Prostate gland (tissue), 2 donors: ENCODE measurements at regions not wholly inside any gene's neighbourhood (a gene's known extent, or its start where the extent isn't known, plus 50 kb on each side); places are given as distances from the start of the nearest gene placed in this dataset.
"Not testable (repeated sequence)": the region's sequence is repeated elsewhere in the genome, so short reads cannot be mapped to it uniquely, and the experiment has no call there.

Experiments
- DNase-seq: peaks from one replicate; pipeline ENCODE4 v3.0.0-alpha.2; 2019; ENCODE audit warnings: low spot score
- H3K27ac ChIP-seq, 2 donors: fragments of 200-600 bp; sonication (generic); 2 replicates each; pipeline ENCODE4 v1.5.1; 2017 to 2019
- H3K27me3 ChIP-seq: fragments of 200-600 bp; sonication (generic); replicated peaks from 2 replicates; pipeline ENCODE4 v1.5.1; 2019; ENCODE audit not compliant: insufficient read depth
- H3K36me3 ChIP-seq, 2 donors: fragments of 200-600 bp; sonication (generic); 1 replicate in 1 of 2; 2 replicates in 1 of 2; pipeline versions ENCODE4 v1.5.1 to v1.8.1; 2017 to 2019
- H3K4me1 ChIP-seq: fragments of 200-600 bp; sonication (generic); replicated peaks from 2 replicates; pipeline ENCODE4 v1.5.1; 2019
- H3K4me3 ChIP-seq, 2 donors: fragments of 200-600 bp; sonication (generic); 2 replicates each; pipeline ENCODE4 v1.5.1; 2017 to 2019
- H3K9me3 ChIP-seq: fragments of 200-600 bp; sonication (generic); 2 replicates; pipeline ENCODE4 v1.5.1; 2017
- POLR2A ChIP-seq: fragments of 450-650 bp; IDR thresholded peaks from one replicate; pipeline ENCODE4 v1.6.1; 2016; ENCODE audit warnings: antibody characterized with exemption, mild to moderate bottlenecking
- POLR2AphosphoS5 ChIP-seq: sonication (generic); formaldehyde crosslinking; IDR thresholded peaks from one replicate; pipeline ENCODE4 v1.6.1; 2017; ENCODE audit warnings: antibody characterized with exemption
- WGBS: methylation state at CpG from one replicate; pipeline ENCODE4 v1.1.5; 2018; 5-methylcytosine and 5-hydroxymethylcytosine counted together
- intact Hi-C: fragments of 100-400 bp; cut with DNase I; formaldehyde crosslinking; loops from one replicate; pipeline ENCODE4 v1.14.2; 2022
- TF ChIP-seq, protein P1 (sequence below), 4 experiments: fragments of 200-600 bp in 2 of 4; fragments of 450-650 bp in 2 of 4; sonication (generic) in 2 of 4; IDR thresholded peaks; 1 replicate in 3 of 4; 2 replicates in 1 of 4; pipeline ENCODE4 v1.5.1; 2016 to 2019; ENCODE audit warnings: antibody characterized with exemption in 4 of 4, mild to moderate bottlenecking in 2 of 4, moderate library complexity in 2 of 4

DNA sequence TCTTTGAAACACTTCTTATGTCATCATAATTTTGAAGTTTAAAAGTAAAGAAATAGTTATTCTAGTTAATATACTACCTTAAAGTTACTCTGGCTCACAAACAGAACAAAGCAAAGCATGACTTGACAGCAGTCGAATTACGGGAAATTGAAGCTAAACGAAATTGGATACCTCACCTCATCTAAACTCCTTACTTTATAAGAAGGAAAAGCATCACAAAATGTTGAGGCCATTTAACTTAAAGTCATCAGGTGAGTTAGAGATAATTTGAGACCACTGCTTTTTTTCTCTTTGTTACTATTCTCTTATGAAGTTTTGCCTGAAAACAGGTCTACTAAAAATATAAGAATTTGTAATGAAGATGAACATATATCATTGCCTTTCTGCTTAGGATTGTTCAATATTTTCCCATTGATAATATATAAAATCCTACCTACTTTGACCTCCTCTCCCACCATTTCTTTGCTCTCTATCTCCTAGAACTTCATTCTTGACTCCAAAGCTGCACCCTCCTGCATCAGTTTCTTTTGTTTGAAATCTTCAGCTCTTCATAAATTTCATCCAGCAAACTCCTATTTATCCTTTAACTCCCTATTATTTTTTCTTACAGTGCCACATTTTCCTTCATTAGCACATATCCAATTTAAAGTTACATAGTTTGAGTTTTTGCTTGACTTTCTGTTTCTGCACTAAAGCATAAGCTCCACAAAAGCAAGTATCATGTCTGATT is 510.7 kb upstream of the ZNF337 start:
- Histone ChIP-seq H3K27me3 (peaks cover 19% of the 10 kb centered on the region), H3K4me3 (no peak overlapping the region), H3K4me1 (no peaks in the 10 kb centered on the region), H3K9me3 (no peaks in the 10 kb centered on the region), H3K27ac (no peak overlapping the region), H3K36me3 (no peaks in the 10 kb centered on the region)
- TF ChIP-seq POLR2AphosphoS5 (no peak), POLR2A (no peak)
- TF ChIP-seq, protein P1, sequence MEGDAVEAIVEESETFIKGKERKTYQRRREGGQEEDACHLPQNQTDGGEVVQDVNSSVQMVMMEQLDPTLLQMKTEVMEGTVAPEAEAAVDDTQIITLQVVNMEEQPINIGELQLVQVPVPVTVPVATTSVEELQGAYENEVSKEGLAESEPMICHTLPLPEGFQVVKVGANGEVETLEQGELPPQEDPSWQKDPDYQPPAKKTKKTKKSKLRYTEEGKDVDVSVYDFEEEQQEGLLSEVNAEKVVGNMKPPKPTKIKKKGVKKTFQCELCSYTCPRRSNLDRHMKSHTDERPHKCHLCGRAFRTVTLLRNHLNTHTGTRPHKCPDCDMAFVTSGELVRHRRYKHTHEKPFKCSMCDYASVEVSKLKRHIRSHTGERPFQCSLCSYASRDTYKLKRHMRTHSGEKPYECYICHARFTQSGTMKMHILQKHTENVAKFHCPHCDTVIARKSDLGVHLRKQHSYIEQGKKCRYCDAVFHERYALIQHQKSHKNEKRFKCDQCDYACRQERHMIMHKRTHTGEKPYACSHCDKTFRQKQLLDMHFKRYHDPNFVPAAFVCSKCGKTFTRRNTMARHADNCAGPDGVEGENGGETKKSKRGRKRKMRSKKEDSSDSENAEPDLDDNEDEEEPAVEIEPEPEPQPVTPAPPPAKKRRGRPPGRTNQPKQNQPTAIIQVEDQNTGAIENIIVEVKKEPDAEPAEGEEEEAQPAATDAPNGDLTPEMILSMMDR (IDR thresholded peaks at IDR 0.05) = no peak
- DNase-seq = no peak
- WGBS = 35% methylated on average over 3 of the region's 3 CpGs
- intact Hi-C loops = no loop called here

DNA sequence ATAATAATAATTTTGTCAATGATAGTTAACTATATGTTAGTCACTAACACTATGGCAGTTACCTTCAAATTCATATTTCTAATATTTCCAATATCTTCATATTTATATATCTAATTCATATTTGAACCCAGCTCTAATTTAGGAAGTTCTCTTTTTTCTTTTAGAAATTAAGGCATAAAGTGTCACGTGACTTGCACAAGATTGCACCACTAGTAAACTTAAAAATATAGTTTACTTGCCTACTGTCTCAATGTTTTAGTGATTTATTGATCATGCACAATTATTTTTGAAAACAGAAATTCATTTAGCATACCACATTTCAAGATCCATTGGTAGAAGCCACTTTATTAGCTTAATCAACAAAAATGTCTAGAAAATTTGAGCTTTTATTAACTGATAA is 508.7 kb upstream of the ZNF337 start:
- Histone ChIP-seq H3K9me3 (no peaks in the 10 kb centered on the region), H3K27me3 (peaks cover 19% of the 10 kb centered on the region), H3K27ac (no peak overlapping the region), H3K4me3 (no peak overlapping the region), H3K36me3 (no peaks in the 10 kb centered on the region), H3K4me1 (no peaks in the 10 kb centered on the region)
- intact Hi-C loops = no loop called here
- no peak for DNase-seq
- TF ChIP-seq POLR2A (no peak), POLR2AphosphoS5 (no peak)
- TF ChIP-seq, protein P1 (IDR thresholded peaks at IDR 0.05) = no peak
- WGBS = 24% methylated on average over 1 of the region's 1 CpG

DNA sequence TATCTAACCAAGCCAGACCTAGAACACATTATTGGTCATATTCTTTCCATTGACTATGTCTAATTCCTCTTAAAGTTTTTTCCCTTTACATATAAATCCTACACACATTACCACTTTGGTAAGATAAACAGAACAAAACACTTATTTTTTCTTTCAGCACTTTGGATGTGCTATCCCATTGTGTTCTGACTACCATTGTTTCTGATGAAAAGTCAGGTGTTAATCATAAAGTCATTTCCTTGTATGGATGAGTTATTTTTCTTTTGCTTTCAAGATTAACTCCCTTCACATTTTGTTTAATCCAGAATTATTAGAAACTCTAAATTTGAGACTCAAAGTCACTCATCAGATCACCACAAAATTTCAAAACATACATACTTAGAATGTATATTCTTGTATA is 504.4 kb upstream of the ZNF337 start:
- H3K36me3 ChIP-seq, H3K27ac ChIP-seq, H3K9me3 ChIP-seq, H3K4me1 ChIP-seq, intact Hi-C loops, H3K4me3 ChIP-seq, DNase-seq, H3K27me3 ChIP-seq: not testable (repeated sequence)

DNA sequence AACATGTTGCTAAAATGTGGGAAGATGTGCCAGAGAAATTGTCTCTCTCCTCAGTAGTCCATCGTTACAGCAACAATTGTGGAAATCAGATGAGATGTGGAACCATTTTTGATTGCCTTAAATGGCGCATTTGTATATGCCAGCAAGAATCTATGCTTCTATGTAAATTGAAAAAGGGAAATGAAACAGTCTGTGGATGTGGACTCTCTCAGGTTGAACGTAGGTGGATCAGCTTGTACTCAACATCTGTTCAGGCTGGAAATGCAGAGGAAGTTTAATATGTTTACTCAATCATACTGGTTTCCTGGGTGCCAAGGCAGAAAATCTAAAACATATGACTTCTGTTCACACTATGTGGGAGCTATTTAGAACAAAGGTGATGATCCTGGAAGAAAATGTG is 490.7 kb upstream of the ZNF337 start:
- H3K9me3 ChIP-seq, H3K36me3 ChIP-seq, H3K27me3 ChIP-seq, H3K4me1 ChIP-seq, H3K27ac ChIP-seq, H3K4me3 ChIP-seq, DNase-seq, intact Hi-C loops: not testable (repeated sequence)
- 76% methylated on average over 3 of the region's 3 CpGs for WGBS

DNA sequence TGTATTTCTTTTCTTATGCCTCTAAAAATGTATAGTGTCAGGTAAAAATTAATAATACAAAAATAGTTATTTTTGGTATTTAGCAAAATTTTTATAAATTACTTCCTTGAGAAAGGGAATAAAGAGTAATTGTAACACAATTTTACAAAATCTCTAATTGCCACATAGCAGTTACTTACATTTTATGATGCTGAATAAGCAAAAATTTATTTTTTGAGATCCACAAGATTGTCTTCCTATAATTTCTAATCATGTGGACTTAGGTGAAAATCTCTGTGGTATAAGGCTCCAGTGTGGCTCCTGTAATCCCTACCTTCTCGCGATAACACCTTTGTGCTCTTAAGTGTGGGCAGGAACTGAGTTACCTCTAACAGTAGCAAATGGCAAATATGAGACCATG is 487.1 kb upstream of the ZNF337 start:
- H3K9me3 ChIP-seq = not testable (repeated sequence)

DNA sequence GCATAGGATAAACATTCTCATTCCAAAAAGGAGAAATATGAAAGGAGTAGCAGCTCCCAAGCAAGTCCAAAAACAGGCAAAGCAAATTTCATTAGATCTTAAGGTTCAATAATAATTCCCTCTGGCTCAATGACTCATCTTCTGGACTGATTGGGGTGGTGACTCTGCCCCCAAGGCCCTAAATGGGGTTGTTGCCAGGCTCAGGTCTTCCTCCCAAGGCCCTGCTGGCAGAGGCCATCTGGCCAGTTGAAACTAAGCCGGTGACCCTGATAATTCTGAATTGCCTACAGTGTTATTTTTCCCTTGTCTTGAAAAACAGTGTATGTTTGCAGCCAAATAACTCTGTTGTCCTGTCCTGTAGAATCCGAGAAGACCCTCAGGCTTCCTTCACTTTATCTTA is 484.7 kb upstream of the ZNF337 start:
- H3K4me1 ChIP-seq, H3K9me3 ChIP-seq, H3K4me3 ChIP-seq, H3K27me3 ChIP-seq, DNase-seq, intact Hi-C loops, H3K27ac ChIP-seq, H3K36me3 ChIP-seq: not testable (repeated sequence)
- 80% methylated on average over 2 of the region's 2 CpGs for WGBS

More for the DNA sequence above, 487.1 kb upstream of the ZNF337 start:
- H3K36me3 ChIP-seq, intact Hi-C loops, H3K4me3 ChIP-seq, H3K27ac ChIP-seq, H3K27me3 ChIP-seq, H3K4me1 ChIP-seq, DNase-seq: not testable (repeated sequence)
- 96% methylated on average over 2 of the region's 2 CpGs for WGBS

DNA sequence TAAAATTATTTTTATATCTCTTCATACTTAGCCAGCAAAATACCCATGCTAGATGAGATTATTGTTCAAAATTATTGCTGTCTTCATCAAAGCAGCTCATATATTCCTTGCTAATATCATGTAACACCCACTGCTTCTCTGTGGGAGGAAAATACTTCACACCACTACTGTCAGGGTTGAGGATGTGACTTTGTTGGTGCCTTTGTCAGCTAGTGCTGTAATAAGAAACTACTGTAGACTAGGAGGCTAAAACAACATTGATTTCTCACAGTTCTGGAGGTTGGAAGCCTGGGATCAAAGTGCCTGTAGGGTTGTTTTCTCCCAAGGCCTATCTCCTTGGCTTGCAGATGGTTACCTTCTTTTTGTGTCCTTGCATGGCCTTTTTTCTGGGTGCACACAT is 475.2 kb upstream of the ZNF337 start:
- intact Hi-C loops, DNase-seq, H3K27ac ChIP-seq, H3K9me3 ChIP-seq, H3K4me3 ChIP-seq, H3K27me3 ChIP-seq, H3K4me1 ChIP-seq, H3K36me3 ChIP-seq: not testable (repeated sequence)
